B cell (primary cell): ENCODE measurements at regions not wholly inside any gene's neighbourhood (a gene's known extent, or its start where the extent isn't known, plus 50 kb on each side); places are given as distances from the start of the nearest gene placed in this dataset.

Source experiments
- ATAC-seq: fragments of 200-7000 bp; cut with Tn5 transposase; one replicate; pipeline ENCODE4 v1.10.0; 2021; ENCODE audit warnings: low read depth, mild to moderate bottlenecking, moderate number of reproducible peaks, moderate library complexity
- CTCF ChIA-PET: fragments of 350-600 bp; sonication (Branson Sonifier 250); formaldehyde crosslinking; loops from one replicate; lab custom pipeline; 2021; ENCODE audit warnings: antibody characterized with exemption, inconsistent platforms; lab: Charles Lee
- POLR2A ChIA-PET: fragments of 350-600 bp; sonication (Branson Sonifier 250); formaldehyde crosslinking; loops from one replicate; lab custom pipeline; 2021; ENCODE audit warnings: antibody characterized with exemption; lab: Charles Lee
- DNase-seq: peaks from one replicate; pipeline ENCODE4 v3.0.0; 2013
- H2AFZ ChIP-seq: 2 replicates; pipeline ENCODE4 v1.6.1; 2012; ENCODE audit warnings: mild to moderate bottlenecking, low read depth, low read length; ENCODE audit not compliant: insufficient read depth, poor library complexity, severe bottlenecking
- H3K27ac ChIP-seq, 2 donors: 1 replicate in 1 of 2; 2 replicates in 1 of 2; pipeline ENCODE4 v1.5.1; 2012 to 2013; ENCODE audit warnings: low read length in 2 of 2, mild to moderate bottlenecking in 2 of 2, moderate library complexity in 1 of 2
- H3K27me3 ChIP-seq, 4 experiments: fragments of 200-600 bp in 1 of 4; sonication (generic) in 1 of 4; replicated peaks in 1 of 4; 1 replicate in 2 of 4; 2 replicates in 2 of 4; pipeline versions ENCODE4 v1.6.1 to v1.7.0; 2013 to 2016; ENCODE audit warnings: low read length in 3 of 4, mild to moderate bottlenecking in 2 of 4, mixed read lengths in 1 of 4, moderate library complexity in 1 of 4; ENCODE audit not compliant: insufficient read depth in 4 of 4, control insufficient read depth in 3 of 4; ENCODE audit errors: control extremely low read depth in 1 of 4
- H3K36me3 ChIP-seq, 2 experiments: replicated peaks in 1 of 2; 1 replicate in 1 of 2; 2 replicates in 1 of 2; pipeline versions ENCODE4 v1.6.1 to v1.7.1; 2013; ENCODE audit warnings: low read length in 1 of 2; ENCODE audit not compliant: insufficient read depth in 2 of 2, control insufficient read depth in 1 of 2; ENCODE audit errors: control extremely low read depth in 1 of 2, extremely low read depth in 1 of 2
- H3K4me1 ChIP-seq, 2 donors: fragments of 200-600 bp in 1 of 2; sonication (generic) in 1 of 2; 1 replicate in 1 of 2; 2 replicates in 1 of 2; pipeline versions ENCODE4 v1.5.1 to v1.6.1; 2013 to 2017; ENCODE audit warnings: low read length in 2 of 2; ENCODE audit not compliant: control insufficient read depth in 2 of 2, insufficient read depth in 2 of 2
- H3K4me2 ChIP-seq: replicated peaks from 2 replicates; pipeline ENCODE3; 2012; ENCODE audit warnings: mild to moderate bottlenecking, low read depth, low read length; ENCODE audit not compliant: poor library complexity, severe bottlenecking
- H3K4me3 ChIP-seq, 5 experiments: fragments of 200-600 bp in 1 of 5; sonication (generic) in 1 of 5; 1 replicate in 3 of 5; 2 replicates in 2 of 5; pipeline versions ENCODE4 v1.5.1 to v1.7.0; 2011 to 2016; ENCODE audit warnings: low read length in 4 of 5, mild to moderate bottlenecking in 4 of 5, low read depth in 2 of 5, control low read depth in 1 of 5, moderate library complexity in 1 of 5; ENCODE audit not compliant: insufficient read depth in 1 of 5; ENCODE audit errors: control extremely low read depth in 1 of 5, extremely low read depth in 1 of 5
- H3K79me2 ChIP-seq: fragments of 200-600 bp; sonication (generic); one replicate; pipeline ENCODE4 v1.6.0; 2016; ENCODE audit warnings: low read length; ENCODE audit not compliant: control insufficient read depth, insufficient read depth
- H3K9ac ChIP-seq: fragments of 200-600 bp; sonication (generic); 2 replicates; pipeline ENCODE4 v1.6.1; 2017; ENCODE audit warnings: mild to moderate bottlenecking, low read length, moderate library complexity
- H3K9me3 ChIP-seq, 3 donors: one replicate each; pipeline versions ENCODE4 v1.6.1 to v1.7.1; 2013; ENCODE audit warnings: low read length in 2 of 3; ENCODE audit not compliant: control insufficient read depth in 2 of 3, insufficient read depth in 1 of 3; ENCODE audit errors: control extremely low read depth in 1 of 3
- H4K20me1 ChIP-seq: 2 replicates; pipeline ENCODE4 v1.6.0; 2012; ENCODE audit warnings: mild to moderate bottlenecking, low read length; ENCODE audit not compliant: insufficient read depth, control insufficient read depth, poor library complexity, severe bottlenecking
- H3K27ac Mint-ChIP-seq: one replicate; pipeline ENCODE4 v1.8.0; 2021; ENCODE audit warnings: mixed read lengths
- H3K27me3 Mint-ChIP-seq: one replicate; pipeline ENCODE4 v1.8.0; 2021; ENCODE audit warnings: mixed read lengths
- H3K4me1 Mint-ChIP-seq: one replicate; pipeline ENCODE4 v1.8.0; 2021; ENCODE audit warnings: mixed read lengths
- H3K4me3 Mint-ChIP-seq: one replicate; pipeline ENCODE4 v1.8.0; 2021; ENCODE audit warnings: mixed read lengths
- H3K9me3 Mint-ChIP-seq: one replicate; pipeline ENCODE4 v1.8.0; 2022; ENCODE audit warnings: mixed read lengths; ENCODE audit not compliant: insufficient read depth
- CTCF ChIP-seq: fragments of 200-600 bp; IDR thresholded peaks from one replicate; pipeline ENCODE4 v1.8.0; 2022; ENCODE audit warnings: antibody characterized with exemption, mild to moderate bottlenecking
- EZH2 ChIP-seq: IDR thresholded peaks from 2 replicates; pipeline ENCODE4 v1.6.1; 2012; ENCODE audit warnings: borderline replicate concordance, low read depth, mild to moderate bottlenecking, moderate library complexity, low read length; ENCODE audit not compliant: insufficient read depth, poor library complexity, severe bottlenecking
- WGBS: methylation state at CpG from one replicate; pipeline ENCODE4 v1.1.5; 2013; ENCODE audit warnings: missing lambda C conversion rate; ENCODE audit not compliant: insufficient coverage; 5-methylcytosine and 5-hydroxymethylcytosine counted together
- intact Hi-C: fragments of 100-400 bp; cut with micrococcal nuclease; formaldehyde crosslinking; loops from one replicate; pipeline ENCODE4 v1.10.0; 2022

GRCh38 chr14:94987409-94987808 lies 169.9 kb downstream of the DICER1 start:
- intact Hi-C loops: no loop called here
- DNase-seq: no peak
- no peak overlapping the region for H3K4me3 ChIP-seq
- CTCF ChIA-PET: no interaction called here
- POLR2A ChIA-PET: no interaction called here
- no peak overlapping the region for H3K27ac ChIP-seq
- TF ChIP-seq CTCF (no peak), EZH2 (no peak)
- H3K79me2 ChIP-seq: no peaks in the 10 kb centered on the region
- Mint-ChIP-seq H3K9me3 (peaks cover 5% of the 10 kb centered on the region), H3K27me3 (peaks cover 34% of the 10 kb centered on the region), H3K27ac (no peak overlapping the region), H3K4me3 (no peak overlapping the region), H3K4me1 (no peaks in the 10 kb centered on the region)
- H3K36me3 ChIP-seq: no peaks in the 10 kb centered on the region
- no peak overlapping the region for H2AFZ ChIP-seq
- 100% methylated on average over 1 of the region's 2 CpGs for WGBS
- peaks cover 0 to 3% (median 0%) of the 10 kb centered on the region in 4 experiments for H3K27me3 ChIP-seq
- no peaks in the 10 kb centered on the region for H4K20me1 ChIP-seq
- peaks cover 1 to 4% (median 4%) of the 10 kb centered on the region in 3 donors for H3K9me3 ChIP-seq
- no peak overlapping the region for H3K4me2 ChIP-seq
- H3K4me1 ChIP-seq: no peaks in the 10 kb centered on the region
- ATAC-seq: no peak
- H3K9ac ChIP-seq: no peak overlapping the region

- Mint-ChIP-seq H3K4me1 (no peaks in the 10 kb centered on the region), H3K27ac (no peak overlapping the region), H3K27me3 (peaks cover 19% of the 10 kb centered on the region), H3K9me3 (no peaks in the 10 kb centered on the region), H3K4me3 (no peak overlapping the region)
- intact Hi-C loops: no loop called here
- no peak for TF ChIP-seq CTCF
- no peak for TF ChIP-seq EZH2
- Histone ChIP-seq H3K27ac (no peak overlapping the region), H3K9ac (no peak overlapping the region), H3K36me3 (no peaks in the 10 kb centered on the region), H3K79me2 (no peaks in the 10 kb centered on the region), H3K4me3 (no peak overlapping the region), H3K27me3 (peaks cover 0 to 14% (median 7%) of the 10 kb centered on the region in 4 experiments), H2AFZ (no peak overlapping the region), H3K4me2 (no peak overlapping the region), H3K4me1 (no peaks in the 10 kb centered on the region), H3K9me3 (no peaks in the 10 kb centered on the region), H4K20me1 (no peaks in the 10 kb centered on the region)
- POLR2A ChIA-PET: no interaction called here
- DNase-seq (no peak), ATAC-seq (no peak)
- CTCF ChIA-PET: no interaction called here
- 60% methylated on average over 2 of the region's 3 CpGs for WGBS
These were observed 177.4 kb downstream of the DICER1 start for GRCh38 chr14:94979891-94980290.
